Astrocyte of the cerebellum (primary cell): ENCODE measurements at regions not wholly inside any gene's neighbourhood (a gene's known extent, or its start where the extent isn't known, plus 50 kb on each side); places are given as distances from the start of the nearest gene placed in this dataset.

ENCODE experiments used
- DNase-seq: peaks from one replicate; pipeline ENCODE4 v3.0.0-alpha.2; 2011; ENCODE audit warnings: low read depth
- H3K4me3 ChIP-seq: 2 replicates; pipeline ENCODE4 v1.5.1; 2011; ENCODE audit warnings: mild to moderate bottlenecking, low read depth, low read length, moderate library complexity
- in situ Hi-C: cut with HindIII; loops from 2 replicates; pipeline ENCODE4 v1.10.0; 2017; ENCODE audit warnings: low sequenced_read_pairs
- TF ChIP-seq, protein P1 (sequence below): IDR thresholded peaks from 2 replicates; pipeline ENCODE4 v1.5.1; 2012; ENCODE audit warnings: low read length, low read depth, moderate library complexity, mild to moderate bottlenecking; ENCODE audit errors: missing control alignments

DNA sequence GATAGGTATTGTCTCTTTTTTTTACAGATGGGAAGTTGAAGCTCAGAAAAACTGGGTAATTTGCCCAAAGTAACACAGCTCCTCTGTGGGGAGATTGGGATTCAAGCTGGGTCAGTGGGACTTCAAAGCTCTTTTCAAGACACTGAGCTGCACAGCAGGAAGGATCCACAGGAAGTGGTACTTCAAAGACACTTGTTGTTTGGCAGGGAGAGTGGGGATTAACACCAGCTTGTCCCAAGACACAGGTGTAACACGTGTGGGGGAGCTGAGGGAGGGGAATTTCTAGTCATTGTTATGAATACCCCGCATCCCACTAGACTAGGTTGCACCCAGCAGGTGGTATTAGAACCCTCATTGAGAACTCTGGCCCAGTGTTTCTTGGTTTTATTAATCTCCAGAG, 116.0 kb downstream of the FOXB1 start:
- DNase-seq, result no peak
- in situ Hi-C loops, result no loop called here

DNA sequence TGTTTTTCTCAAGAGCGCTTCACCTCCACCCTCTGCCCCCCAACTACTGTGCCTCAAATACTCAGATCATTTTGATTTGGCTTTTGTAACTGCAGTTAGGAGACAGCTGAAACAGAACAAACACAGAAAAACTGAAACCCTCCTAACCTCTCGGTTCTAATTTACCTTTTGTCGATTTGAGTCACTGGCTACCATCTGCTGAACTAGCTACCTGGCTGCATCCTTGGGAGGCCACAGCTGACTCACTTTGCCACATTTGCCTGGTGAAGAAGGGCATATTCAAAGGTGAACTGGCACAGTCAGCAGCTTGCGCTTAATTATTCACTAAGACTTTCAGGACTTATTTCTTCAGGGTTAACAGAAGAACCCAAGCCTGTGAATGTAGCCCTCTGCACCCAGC, 117.7 kb downstream of the FOXB1 start:
- no peak for DNase-seq
- in situ Hi-C loops, result no loop called here
- no peak overlapping the region for H3K4me3 ChIP-seq
- TF ChIP-seq, protein P1, sequence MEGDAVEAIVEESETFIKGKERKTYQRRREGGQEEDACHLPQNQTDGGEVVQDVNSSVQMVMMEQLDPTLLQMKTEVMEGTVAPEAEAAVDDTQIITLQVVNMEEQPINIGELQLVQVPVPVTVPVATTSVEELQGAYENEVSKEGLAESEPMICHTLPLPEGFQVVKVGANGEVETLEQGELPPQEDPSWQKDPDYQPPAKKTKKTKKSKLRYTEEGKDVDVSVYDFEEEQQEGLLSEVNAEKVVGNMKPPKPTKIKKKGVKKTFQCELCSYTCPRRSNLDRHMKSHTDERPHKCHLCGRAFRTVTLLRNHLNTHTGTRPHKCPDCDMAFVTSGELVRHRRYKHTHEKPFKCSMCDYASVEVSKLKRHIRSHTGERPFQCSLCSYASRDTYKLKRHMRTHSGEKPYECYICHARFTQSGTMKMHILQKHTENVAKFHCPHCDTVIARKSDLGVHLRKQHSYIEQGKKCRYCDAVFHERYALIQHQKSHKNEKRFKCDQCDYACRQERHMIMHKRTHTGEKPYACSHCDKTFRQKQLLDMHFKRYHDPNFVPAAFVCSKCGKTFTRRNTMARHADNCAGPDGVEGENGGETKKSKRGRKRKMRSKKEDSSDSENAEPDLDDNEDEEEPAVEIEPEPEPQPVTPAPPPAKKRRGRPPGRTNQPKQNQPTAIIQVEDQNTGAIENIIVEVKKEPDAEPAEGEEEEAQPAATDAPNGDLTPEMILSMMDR, result no peak

More for the DNA sequence above, 116.0 kb downstream of the FOXB1 start:
- no peak overlapping the region for H3K4me3 ChIP-seq
- TF ChIP-seq, protein P1, result no peak

DNA sequence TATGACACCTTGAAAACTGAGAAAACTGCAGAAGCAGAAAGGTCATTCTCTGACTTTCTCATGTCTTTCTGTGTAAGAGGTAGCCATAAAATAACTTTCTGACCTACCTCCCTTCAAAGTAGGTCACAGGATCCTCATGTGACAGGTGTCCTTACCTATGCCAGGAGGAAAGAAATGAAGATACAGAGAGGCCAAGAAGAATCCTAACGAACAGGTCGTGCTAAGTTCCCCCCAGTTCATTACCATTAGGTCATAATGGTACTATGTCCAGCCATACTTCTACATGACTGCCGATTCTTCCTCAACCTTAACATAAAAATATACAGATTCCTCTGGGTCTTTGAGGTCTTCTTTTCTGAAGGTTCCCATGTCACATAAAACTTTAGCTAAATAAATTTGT, 118.6 kb downstream of the FOXB1 start:
- TF ChIP-seq, protein P1, result no peak
- no peak overlapping the region for H3K4me3 ChIP-seq
- in situ Hi-C loops, result no loop called here
- no peak for DNase-seq

DNA sequence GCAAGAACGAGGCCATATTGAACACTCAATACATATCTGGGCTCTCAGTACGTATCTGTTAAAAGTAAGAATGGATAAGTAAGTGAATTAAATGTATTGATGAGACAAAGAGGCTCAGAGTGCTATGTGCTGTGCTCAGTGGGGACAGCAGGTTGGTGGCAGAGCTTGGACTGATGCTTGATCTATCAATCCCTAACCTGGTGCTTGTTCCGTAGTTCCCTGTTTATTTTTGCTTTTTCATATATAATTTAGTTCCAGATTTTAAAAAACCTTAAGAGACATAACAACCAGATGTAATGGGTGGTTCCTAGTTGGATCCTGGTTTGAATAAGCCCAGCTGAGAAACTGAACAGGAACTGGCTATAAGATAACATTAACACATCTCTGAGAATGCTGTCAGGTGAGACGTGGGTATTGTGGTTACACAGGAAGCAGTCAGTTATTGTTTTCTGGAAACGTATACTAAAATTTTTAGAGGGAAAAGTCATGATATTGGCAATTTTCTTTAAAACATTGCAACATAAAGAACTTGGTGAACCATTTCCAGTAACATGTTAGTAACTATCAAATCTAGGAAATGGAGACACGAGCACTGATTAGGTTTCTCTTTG, 120.5 kb downstream of the FOXB1 start:
- no peak overlapping the region for H3K4me3 ChIP-seq
- in situ Hi-C loops, result no loop called here
- no peak for DNase-seq
- TF ChIP-seq, protein P1, result no peak

DNA sequence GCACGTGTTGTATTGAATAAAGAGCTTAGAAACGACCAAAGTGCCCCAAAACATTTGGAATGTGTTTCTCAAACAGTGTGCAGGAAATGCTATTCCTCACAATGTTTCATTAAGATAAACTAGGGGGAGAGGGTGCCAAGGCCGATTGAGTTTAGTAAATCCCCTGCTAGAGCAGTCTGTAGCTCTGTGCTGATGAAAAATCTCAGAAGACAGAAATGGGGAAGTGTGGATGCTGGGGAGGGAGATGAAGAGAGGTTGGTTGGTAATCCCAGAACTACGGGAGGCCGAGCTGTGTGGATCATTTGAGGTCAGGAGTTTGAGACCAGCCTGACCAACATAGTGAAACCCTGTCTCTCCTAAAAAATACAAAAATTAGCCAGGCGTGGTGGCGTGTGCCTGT, 121.2 kb downstream of the FOXB1 start:
- no peak for DNase-seq
- in situ Hi-C loops, result no loop called here
- H3K4me3 ChIP-seq, result no peak overlapping the region
- TF ChIP-seq, protein P1, result no peak

DNA sequence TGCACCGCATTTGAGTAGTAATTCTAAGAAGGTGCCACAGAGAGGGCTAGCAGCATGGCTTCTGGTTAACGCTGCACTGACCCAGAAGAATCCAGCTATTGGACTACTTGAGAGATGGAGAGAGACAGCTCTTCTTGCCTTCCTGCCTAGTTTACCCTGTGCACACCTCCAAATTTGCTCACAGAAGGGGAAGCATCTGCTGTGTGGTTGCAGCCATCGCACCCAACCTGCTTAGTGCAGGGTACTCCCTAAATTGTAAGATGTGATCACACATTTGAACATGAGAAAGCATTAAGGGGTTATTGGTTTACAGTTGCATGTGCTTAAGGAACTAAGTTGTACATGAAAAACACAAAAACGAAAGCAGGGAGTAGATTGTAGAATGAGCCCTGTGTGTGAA, 122.1 kb downstream of the FOXB1 start:
- in situ Hi-C loops, result no loop called here
- no peak for DNase-seq
- TF ChIP-seq, protein P1, result no peak
- no peak overlapping the region for H3K4me3 ChIP-seq

DNA sequence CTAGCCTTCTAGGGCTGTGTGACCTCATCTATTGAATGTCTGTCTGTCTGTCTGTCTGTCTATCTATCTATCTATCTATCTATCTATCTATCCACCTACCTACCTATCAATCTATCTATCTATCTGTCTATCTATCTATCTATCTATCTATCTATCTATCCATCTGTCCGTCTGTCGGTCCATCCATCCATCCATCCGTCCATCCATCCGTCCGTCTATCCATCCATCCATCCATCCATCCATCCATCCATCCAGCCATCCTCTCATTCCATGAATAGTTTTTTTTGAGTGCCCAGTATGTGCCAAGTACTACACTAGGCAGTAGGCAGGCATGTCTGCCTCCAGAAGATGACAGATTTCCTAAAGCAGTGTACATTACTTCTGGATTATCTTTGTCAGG, 122.5 kb downstream of the FOXB1 start:
- DNase-seq, result no peak
- in situ Hi-C loops, result no loop called here
- no peak overlapping the region for H3K4me3 ChIP-seq
- TF ChIP-seq, protein P1, result no peak
